ENCODE measurements at regions not wholly inside any gene's neighbourhood (a gene's known extent, or its start where the extent isn't known, plus 50 kb on each side); places are given as distances from the start of the nearest gene placed in this dataset.

- Histone ChIP-seq H3K79me2 (ENCODE audit: insufficient read depth, low read length) (no peaks in the 10 kb centered on the region), H3K4me1 (ENCODE audit: insufficient read depth, low read length) (no peaks in the 10 kb centered on the region), H3K27me3 (ENCODE audit: control insufficient read depth in 1 of 2, insufficient read depth in 2 of 2, low read length in 2 of 2) (no peaks in the 10 kb centered on the region), H2AFZ (ENCODE audit: low read length) (no peak overlapping the region), H3K36me3 (replicated peaks in 1 of 2; ENCODE audit: control insufficient read depth in 1 of 2, insufficient read depth in 2 of 2, low read length in 2 of 2) (no peaks in the 10 kb centered on the region), H3K27ac (ENCODE audit: extremely low read length, insufficient read depth, low read length) (no peak overlapping the region), H4K20me1 (ENCODE audit: insufficient read depth, low read length) (no peaks in the 10 kb centered on the region), H3K4me3 (replicated peaks in 1 of 3; ENCODE audit: insufficient read depth in 1 of 3, low read depth in 2 of 3, low read length in 3 of 3) (no peak overlapping the region), H3K9me3 (ENCODE audit: low read length) (peaks cover 10% of the 10 kb centered on the region; the same call in 1 of the 2 replicates), H3K9ac (ENCODE audit: insufficient read depth, low read depth, low read length) (no peak overlapping the region), H3K4me2 (ENCODE audit: low read depth, low read length) (no peak overlapping the region)
- ChIA-PET CTCF (ENCODE audit: low intra/inter-chr PET ratio, low total read pairs) (no interaction called here), POLR2A (no interaction called here)
- WGBS (ENCODE audit: low lambda C conversion rate) = under 1% methylated on average over 5 of the region's 5 CpGs
- FAIRE-seq (no peak), DNase-seq (ENCODE audit: low spot score) (no peak), ATAC-seq (no peak)
- no TSS peak for BruUV-seq (replicated peaks)
- in situ Hi-C loops (cut with HindIII; ENCODE audit: extremely low pct_ligation_motif_present, low pct_unique_long_range_greater_than_20kb) = no loop called here
- TF ChIP-seq TAF15 (IDR thresholded peaks at IDR 0.05; ENCODE audit: low read depth, low read length, poor library complexity, severe bottlenecking) (no peak), PPARG (CRISPR knock-in tag; conservative IDR thresholded peaks at IDR 0.05) (no peak), ZNF33B (CRISPR knock-in tag; IDR thresholded peaks at IDR 0.05) (no peak), ZBTB4 (CRISPR knock-in tag; IDR thresholded peaks at IDR 0.05; ENCODE audit: borderline replicate concordance) (no peak), ZBTB46 (CRISPR knock-in tag; IDR thresholded peaks at IDR 0.05; ENCODE audit: borderline replicate concordance) (no peak), FIP1L1 (IDR thresholded peaks at IDR 0.05; ENCODE audit: borderline replicate concordance, insufficient read depth, low read depth, low read length) (no peak), NFATC3 (CRISPR knock-in tag; IDR thresholded peaks at IDR 0.05) (no peak), ARHGAP35 (CRISPR knock-in tag; IDR thresholded peaks at IDR 0.05; ENCODE audit: borderline replicate concordance) (no peak), ZBTB7B (CRISPR knock-in tag; IDR thresholded peaks at IDR 0.05) (no peak), ZNF784 (CRISPR knock-in tag; IDR thresholded peaks at IDR 0.05; ENCODE audit: borderline replicate concordance) (no peak), ZNF782 (CRISPR knock-in tag; IDR thresholded peaks at IDR 0.05; ENCODE audit: borderline replicate concordance) (no peak), BRD4 (CRISPR knock-in tag; IDR thresholded peaks at IDR 0.05) (no peak)
- intact Hi-C loops (cut with micrococcal nuclease; ENCODE audit: unreplicated experiment) = no loop called here
Measured at GRCh38 chr17:34163123-34163522, 92.0 kb upstream of the CCL2 start.

All from HepG2 (cell line).